ENCODE measurements at regions not wholly inside any gene's neighbourhood (a gene's known extent, or its start where the extent isn't known, plus 50 kb on each side); places are given as distances from the start of the nearest gene placed in this dataset.
"Not testable (repeated sequence)": the region's sequence is repeated elsewhere in the genome, so short reads cannot be mapped to it uniquely, and the experiment has no call there.

DNA sequence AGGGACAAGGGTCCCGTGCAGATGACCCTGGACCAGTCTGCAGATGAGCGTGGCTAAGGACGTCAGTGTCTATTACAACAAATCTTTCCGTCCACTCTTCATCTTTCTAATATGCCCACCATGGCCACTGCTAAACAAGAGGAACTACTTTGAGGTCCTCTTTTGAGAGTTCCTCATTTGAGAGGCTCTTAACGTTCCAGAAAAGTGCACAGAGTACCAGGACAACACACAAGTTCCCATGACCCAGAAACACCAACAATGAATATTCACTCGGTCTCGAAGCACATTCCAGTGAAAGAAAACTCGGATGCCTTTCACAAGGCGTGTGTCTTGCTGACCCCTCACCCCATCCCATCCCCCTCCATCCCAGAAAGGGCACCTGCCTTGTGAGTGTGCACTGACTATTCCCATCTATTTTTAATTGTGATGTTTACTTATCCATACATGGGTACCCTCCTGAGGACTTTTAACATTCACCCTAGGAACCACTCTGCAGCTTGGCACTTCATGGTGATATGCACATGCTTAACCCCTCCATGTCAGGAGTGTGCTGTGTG lies 157.0 kb downstream of the SHANK2 start:
- Histone ChIP-seq H3K27me3 (ENCODE audit: control insufficient read depth in 1 of 2, insufficient read depth in 2 of 2, low read length in 1 of 2) (no peaks in the 10 kb centered on the region), H3K27ac (ENCODE audit: low read depth in 1 of 2, low read length in 2 of 2) (no peak overlapping the region), H3K4me1 (ENCODE audit: control insufficient read depth in 1 of 2, insufficient read depth in 2 of 2, low read length in 2 of 2) (no peaks in the 10 kb centered on the region), H3K4me3 (ENCODE audit: low read length in 2 of 2) (no peak overlapping the region), H3K36me3 (ENCODE audit: control insufficient read depth in 1 of 2, insufficient read depth in 2 of 2, low read length in 1 of 2) (no peaks in the 10 kb centered on the region), H3K9me3 (ENCODE audit: control insufficient read depth, low read length) (no peaks in the 10 kb centered on the region)
- intact Hi-C loops (cut with DNase I), result no loop called here
- DNase-seq (no peak), ATAC-seq (ENCODE audit: low FRiP score) (no peak)
- 56 to 63% methylated on average over 9 of the region's 9 CpGs for WGBS, 2 donors

DNA sequence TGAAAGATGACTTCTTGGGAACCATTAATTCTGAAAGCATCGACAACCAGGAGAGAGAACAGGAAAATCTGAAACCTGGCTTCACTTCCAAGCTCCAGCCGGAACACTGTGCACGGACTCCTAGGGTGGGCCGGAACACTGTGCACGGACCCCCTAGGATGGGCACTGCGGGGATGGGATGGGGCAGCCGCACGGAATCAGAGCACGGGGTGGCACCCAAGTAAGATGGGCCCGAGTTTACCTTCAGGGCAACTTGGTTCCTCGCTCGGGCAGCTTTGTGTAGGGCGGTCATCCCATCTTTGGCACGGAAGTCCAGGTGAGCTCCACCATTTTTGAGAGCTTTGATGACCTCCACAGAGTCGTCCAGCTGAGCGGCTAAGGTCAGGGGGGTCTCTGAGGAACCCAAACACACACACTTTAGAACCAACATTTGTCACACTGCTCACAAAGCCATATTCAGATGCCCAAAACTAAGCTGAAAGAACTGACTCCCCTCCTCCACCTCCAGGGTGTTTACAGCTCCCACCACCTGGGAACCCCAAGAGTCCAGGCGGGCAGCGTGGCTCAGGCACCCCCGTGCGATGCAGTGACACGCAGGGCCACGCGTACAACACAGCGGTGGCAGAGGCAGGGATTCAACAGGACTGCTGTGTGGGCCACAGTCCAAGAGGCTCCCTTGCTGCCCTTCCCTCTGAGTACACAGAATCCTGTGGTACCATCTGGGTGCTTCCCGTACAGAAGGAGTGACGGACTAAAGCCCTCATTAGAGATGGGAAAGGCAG lies 157.9 kb downstream of the SHANK2 start:
- H3K36me3 ChIP-seq (ENCODE audit: control insufficient read depth in 1 of 2, insufficient read depth in 2 of 2, low read length in 1 of 2), result no peaks in the 10 kb centered on the region
- WGBS, 2 donors, result 90 to 91% methylated on average over 26 of the region's 26 CpGs
- intact Hi-C loops (cut with DNase I), result no loop called here
- H3K27ac ChIP-seq (ENCODE audit: low read depth in 1 of 2, low read length in 2 of 2), result no peak overlapping the region
- DNase-seq (no peak), ATAC-seq (ENCODE audit: low FRiP score) (no peak)
- H3K4me1 ChIP-seq (ENCODE audit: control insufficient read depth in 1 of 2, insufficient read depth in 2 of 2, low read length in 2 of 2), result no peaks in the 10 kb centered on the region
- H3K9me3 ChIP-seq (ENCODE audit: control insufficient read depth, low read length), result no peaks in the 10 kb centered on the region
- no peak overlapping the region for H3K4me3 ChIP-seq (ENCODE audit: low read length in 2 of 2)
- H3K27me3 ChIP-seq (ENCODE audit: control insufficient read depth in 1 of 2, insufficient read depth in 2 of 2, low read length in 1 of 2), result no peaks in the 10 kb centered on the region

DNA sequence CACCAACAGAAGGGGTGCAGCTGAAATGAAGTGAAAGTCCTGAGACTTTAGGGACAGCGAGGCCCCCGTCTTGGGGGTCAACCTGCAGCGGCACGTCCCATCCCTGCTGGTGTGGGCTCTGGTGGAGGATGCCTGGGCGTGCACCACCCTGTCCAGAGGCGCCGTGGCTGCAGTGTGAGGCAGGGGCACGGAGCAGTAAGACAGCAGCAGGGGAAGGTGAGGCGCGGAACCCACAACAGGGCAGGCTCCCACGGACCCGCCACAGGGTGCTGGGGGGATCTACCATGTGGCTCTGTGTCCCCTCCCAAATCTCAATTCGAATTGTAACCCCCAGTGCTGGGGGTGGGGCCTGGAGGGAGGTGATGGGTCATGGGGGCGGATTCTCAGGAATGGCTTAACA lies 158.6 kb downstream of the SHANK2 start:
- peak in 1 of 2 donors; percentile 57 for DNase-seq
- H3K4me1 ChIP-seq (ENCODE audit: control insufficient read depth in 1 of 2, insufficient read depth in 2 of 2, low read length in 2 of 2), result no peaks in the 10 kb centered on the region
- no peaks in the 10 kb centered on the region for H3K36me3 ChIP-seq (ENCODE audit: control insufficient read depth in 1 of 2, insufficient read depth in 2 of 2, low read length in 1 of 2)
- H3K9me3 ChIP-seq (ENCODE audit: control insufficient read depth, low read length), result no peaks in the 10 kb centered on the region
- H3K4me3 ChIP-seq (ENCODE audit: low read length in 2 of 2), result no peak overlapping the region
- intact Hi-C loops (cut with DNase I), result no loop called here
- H3K27me3 ChIP-seq (ENCODE audit: control insufficient read depth in 1 of 2, insufficient read depth in 2 of 2, low read length in 1 of 2), result no peaks in the 10 kb centered on the region
- ATAC-seq (ENCODE audit: low FRiP score), result no peak
- no peak overlapping the region for H3K27ac ChIP-seq (ENCODE audit: low read depth in 1 of 2, low read length in 2 of 2)
- WGBS, 2 donors, result 90 to 92% methylated on average over 14 of the region's 14 CpGs

DNA sequence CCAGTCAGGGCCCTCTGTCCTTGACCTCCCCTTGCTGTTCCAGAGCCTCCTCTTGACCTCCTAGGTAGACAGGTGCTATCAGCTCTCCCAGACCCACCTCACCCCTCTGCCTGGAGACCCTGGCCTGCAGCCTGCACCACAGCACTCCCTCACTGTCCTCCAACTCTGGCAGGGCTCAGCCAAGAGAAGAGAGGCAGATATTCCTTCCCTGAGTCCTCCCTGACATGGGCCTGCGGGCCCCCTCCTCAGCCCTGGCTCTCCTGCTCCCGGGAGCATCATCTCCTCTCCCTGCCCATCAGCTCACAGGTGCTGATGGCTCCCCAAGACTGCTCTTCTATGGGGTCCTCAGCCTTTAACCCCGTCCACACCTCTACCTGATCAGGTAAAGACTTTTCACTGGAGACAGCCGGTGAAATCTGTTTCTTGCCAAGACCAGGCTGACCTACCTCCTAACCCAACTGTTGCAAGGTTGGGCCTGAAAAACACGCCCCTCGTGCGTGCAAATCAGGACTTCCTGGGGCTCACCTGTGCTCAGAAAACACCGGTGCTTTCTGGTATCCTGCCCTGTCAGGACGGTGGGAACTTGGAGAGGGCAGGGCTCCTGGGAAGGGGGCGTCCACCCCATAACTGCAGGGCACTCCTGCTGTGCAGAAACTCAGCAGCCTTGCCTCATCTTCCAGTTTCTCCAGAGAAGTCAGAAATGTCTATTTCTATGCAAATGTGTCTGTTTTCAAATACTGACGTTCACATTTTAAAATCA lies 160.7 kb downstream of the SHANK2 start:
- ATAC-seq (ENCODE audit: low FRiP score) (no peak), DNase-seq (no peak)
- no peaks in the 10 kb centered on the region for H3K36me3 ChIP-seq (ENCODE audit: control insufficient read depth in 1 of 2, insufficient read depth in 2 of 2, low read length in 1 of 2)
- H3K27ac ChIP-seq (ENCODE audit: low read depth in 1 of 2, low read length in 2 of 2), result no peak overlapping the region
- no peaks in the 10 kb centered on the region for H3K27me3 ChIP-seq (ENCODE audit: control insufficient read depth in 1 of 2, insufficient read depth in 2 of 2, low read length in 1 of 2)
- H3K9me3 ChIP-seq (ENCODE audit: control insufficient read depth, low read length), result no peaks in the 10 kb centered on the region
- no peak overlapping the region for H3K4me3 ChIP-seq (ENCODE audit: low read length in 2 of 2)
- WGBS, 2 donors, result 82 to 84% methylated on average over 11 of the region's 11 CpGs
- intact Hi-C loops (cut with DNase I), result no loop called here
- no peaks in the 10 kb centered on the region for H3K4me1 ChIP-seq (ENCODE audit: control insufficient read depth in 1 of 2, insufficient read depth in 2 of 2, low read length in 2 of 2)

DNA sequence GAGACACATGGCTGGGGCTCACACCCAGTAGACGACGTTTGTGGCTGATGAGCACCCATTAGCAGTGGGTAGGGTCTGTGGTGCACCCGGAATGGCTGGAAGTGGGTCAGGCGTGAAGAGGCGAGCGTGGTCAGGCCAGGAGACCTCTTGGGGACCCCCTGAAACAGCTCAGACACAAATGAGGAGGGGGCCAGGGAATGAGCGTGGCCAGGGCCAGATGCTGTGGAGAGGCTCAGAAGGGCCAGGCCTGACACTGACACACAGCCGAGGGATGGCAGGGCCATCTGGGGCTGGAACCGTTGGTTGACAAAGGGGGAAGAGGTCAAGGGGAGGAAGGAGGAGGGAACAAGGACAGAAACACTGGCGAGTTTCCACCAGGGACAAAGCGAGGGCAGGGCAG lies 162.8 kb downstream of the SHANK2 start:
- Histone ChIP-seq H3K4me3 (ENCODE audit: low read length in 2 of 2) (no peak overlapping the region), H3K36me3 (ENCODE audit: control insufficient read depth in 1 of 2, insufficient read depth in 2 of 2, low read length in 1 of 2) (no peaks in the 10 kb centered on the region), H3K4me1 (ENCODE audit: control insufficient read depth in 1 of 2, insufficient read depth in 2 of 2, low read length in 2 of 2) (no peaks in the 10 kb centered on the region), H3K27me3 (ENCODE audit: control insufficient read depth in 1 of 2, insufficient read depth in 2 of 2, low read length in 1 of 2) (no peaks in the 10 kb centered on the region), H3K27ac (ENCODE audit: low read depth in 1 of 2, low read length in 2 of 2) (no peak overlapping the region), H3K9me3 (ENCODE audit: control insufficient read depth, low read length) (no peaks in the 10 kb centered on the region)
- 83 to 84% methylated on average over 11 of the region's 11 CpGs for WGBS, 2 donors
- no peak for DNase-seq
- no peak for ATAC-seq (ENCODE audit: low FRiP score)
- intact Hi-C loops (cut with DNase I), result loop anchor here in 1 of 2 donors (5.0 kb wide), 1 partner anchor 288 kb away; no protein-coding TSS in a partner anchor

DNA sequence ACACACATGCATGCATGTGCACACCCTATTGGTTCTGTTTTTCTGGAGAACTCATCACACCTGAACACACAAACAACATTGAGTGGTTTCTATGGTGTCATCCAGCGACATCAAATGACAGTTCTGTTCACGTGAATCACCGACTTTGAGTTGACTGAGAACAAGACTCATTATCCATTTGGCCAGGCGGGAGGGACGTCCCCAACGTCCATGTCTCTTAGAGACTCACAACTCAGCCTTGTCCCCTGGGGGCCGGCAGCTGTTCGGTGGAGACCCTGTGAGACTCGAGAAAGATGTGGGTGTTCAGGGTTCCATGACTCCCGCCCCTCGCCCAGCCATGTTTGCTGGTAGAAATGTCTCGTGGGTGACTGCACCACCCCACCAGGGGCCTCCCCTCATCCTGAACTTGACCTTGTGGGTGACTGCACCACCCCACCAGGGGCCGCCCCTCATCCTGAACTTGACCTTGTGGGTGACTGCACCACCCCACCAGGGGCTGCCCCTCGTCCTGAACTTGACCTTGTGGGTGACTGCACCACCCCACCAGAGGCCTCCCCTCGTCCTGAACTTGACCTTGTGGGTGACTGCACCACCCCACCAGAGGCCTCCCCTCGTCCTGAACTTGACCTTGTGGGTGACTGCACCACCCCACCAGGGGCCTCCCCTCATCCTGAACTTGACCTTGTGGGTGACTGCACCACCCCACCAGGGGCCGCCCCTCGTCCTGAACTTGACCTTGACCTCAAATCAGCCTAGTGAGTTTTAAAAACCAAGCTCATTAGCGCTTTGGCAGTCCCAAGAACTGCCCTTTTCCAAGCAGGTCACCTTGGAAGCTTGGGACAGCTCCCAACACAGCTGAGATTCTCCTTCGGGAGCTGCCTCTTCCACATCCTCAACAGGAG lies 163.8 kb downstream of the SHANK2 start:
- not testable (repeated sequence) for H3K9me3 ChIP-seq (ENCODE audit: control insufficient read depth, low read length); DNase-seq; H3K36me3 ChIP-seq (ENCODE audit: control insufficient read depth in 1 of 2, insufficient read depth in 2 of 2, low read length in 1 of 2); H3K27me3 ChIP-seq (ENCODE audit: control insufficient read depth in 1 of 2, insufficient read depth in 2 of 2, low read length in 1 of 2); H3K4me1 ChIP-seq (ENCODE audit: control insufficient read depth in 1 of 2, insufficient read depth in 2 of 2, low read length in 2 of 2); H3K27ac ChIP-seq (ENCODE audit: low read depth in 1 of 2, low read length in 2 of 2); H3K4me3 ChIP-seq (ENCODE audit: low read length in 2 of 2); ATAC-seq (ENCODE audit: low FRiP score)
- 86 to 89% methylated on average over 20 of the region's 20 CpGs for WGBS, 2 donors
- intact Hi-C loops (cut with DNase I), result loop anchor here in 1 of 2 donors (5.0 kb wide), 1 partner anchor 289 kb away; no protein-coding TSS in a partner anchor

DNA sequence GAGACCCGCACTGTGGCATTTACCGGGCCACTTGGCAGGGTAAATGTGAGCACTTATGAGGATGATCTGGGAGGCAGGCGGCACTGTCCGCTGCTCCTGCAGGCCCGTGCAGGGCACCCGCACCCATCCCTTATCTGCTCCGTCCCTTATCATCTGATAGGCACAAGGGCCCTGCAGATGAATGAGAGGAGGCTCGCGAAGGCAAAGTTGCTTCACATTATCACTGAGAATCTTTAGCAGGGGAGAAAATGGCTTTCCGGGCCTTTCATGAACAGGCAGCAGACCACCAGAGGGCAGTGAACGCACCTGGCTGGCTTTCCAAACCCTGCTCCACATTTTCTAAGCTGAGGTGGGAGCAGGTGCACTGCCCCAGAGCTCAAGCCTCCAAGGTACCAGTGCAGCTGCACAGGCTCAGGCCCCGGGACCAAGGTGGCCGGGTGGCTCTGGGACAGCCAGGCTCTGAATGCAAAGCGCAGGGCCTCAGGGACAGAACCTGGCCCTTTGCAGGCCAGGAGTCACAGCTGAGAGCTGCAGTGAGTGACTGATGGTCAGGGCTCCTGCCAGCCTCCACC lies 165.6 kb downstream of the SHANK2 start:
- no peaks in the 10 kb centered on the region for H3K27me3 ChIP-seq (ENCODE audit: control insufficient read depth in 1 of 2, insufficient read depth in 2 of 2, low read length in 1 of 2)
- H3K27ac ChIP-seq (ENCODE audit: low read depth in 1 of 2, low read length in 2 of 2), result no peak overlapping the region
- H3K9me3 ChIP-seq (ENCODE audit: control insufficient read depth, low read length), result no peaks in the 10 kb centered on the region
- DNase-seq (no peak), ATAC-seq (ENCODE audit: low FRiP score) (no peak)
- intact Hi-C loops (cut with DNase I), result loop anchor here in 1 of 2 donors (5.0 kb wide), 1 partner anchor 291 kb away; no protein-coding TSS in a partner anchor
- 49 to 58% methylated on average over 14 of the region's 14 CpGs for WGBS, 2 donors
- H3K36me3 ChIP-seq (ENCODE audit: control insufficient read depth in 1 of 2, insufficient read depth in 2 of 2, low read length in 1 of 2), result no peaks in the 10 kb centered on the region
- H3K4me3 ChIP-seq (ENCODE audit: low read length in 2 of 2), result no peak overlapping the region
- no peaks in the 10 kb centered on the region for H3K4me1 ChIP-seq (ENCODE audit: control insufficient read depth in 1 of 2, insufficient read depth in 2 of 2, low read length in 2 of 2)

Data from aorta (tissue), 5 donors.